ENCODE measurements at regions not wholly inside any gene's neighbourhood (a gene's known extent, or its start where the extent isn't known, plus 50 kb on each side); places are given as distances from the start of the nearest gene placed in this dataset.
"Not testable (repeated sequence)": the region's sequence is repeated elsewhere in the genome, so short reads cannot be mapped to it uniquely, and the experiment has no call there.

DNA sequence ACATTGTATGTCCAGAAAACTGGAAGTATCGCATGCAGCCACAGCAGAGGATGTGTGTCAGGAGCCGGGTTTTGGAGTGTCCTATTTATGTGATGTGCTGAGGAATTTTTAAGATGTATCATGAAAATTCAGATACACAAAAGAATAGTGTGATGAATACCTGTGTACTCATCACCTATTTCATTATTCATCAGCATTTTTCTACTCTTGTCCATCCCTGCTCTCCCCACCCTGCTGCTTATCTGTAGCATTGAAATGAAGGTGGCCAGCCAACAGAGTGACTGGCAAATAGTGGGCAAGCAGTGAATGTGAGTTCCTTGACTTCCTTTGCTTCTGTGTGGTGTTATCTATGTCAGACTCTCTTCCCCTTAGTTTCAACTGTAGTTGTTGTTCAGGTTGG is 108.7 kb upstream of the NUTM2F start:
- H3K27ac Mint-ChIP-seq; H3K4me3 Mint-ChIP-seq; H3K9me3 Mint-ChIP-seq; ATAC-seq (ENCODE audit: low read depth in 2 of 2); H3K27me3 Mint-ChIP-seq; DNase-seq: not testable (repeated sequence)
- Mint-ChIP-seq H3K36me3 (peaks cover 4 to 14% of the 10 kb centered on the region in 2 donors), H3K4me1 (peaks cover 7 to 10% (median 9%) of the 10 kb centered on the region in 3 donors)

DNA sequence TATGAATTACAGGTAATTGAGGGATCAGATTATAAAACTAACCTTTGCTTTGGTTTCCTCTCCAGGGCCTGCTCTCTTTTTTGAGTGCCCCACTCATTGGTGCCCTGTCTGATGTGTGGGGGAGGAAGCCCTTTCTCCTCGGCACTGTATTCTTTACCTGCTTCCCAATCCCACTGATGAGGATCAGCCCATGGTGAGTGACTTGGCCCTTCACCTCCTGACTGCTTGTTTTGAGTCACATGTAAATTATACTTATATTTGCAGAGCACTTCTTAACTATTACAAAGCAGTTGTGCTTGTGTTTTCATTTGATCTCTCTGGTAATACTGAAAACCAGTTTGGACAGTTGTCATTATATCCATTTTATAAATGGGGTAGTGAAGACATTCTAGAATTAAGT is 109.9 kb upstream of the NUTM2F start:
- DNase-seq; H3K4me3 Mint-ChIP-seq; ATAC-seq (ENCODE audit: low read depth in 2 of 2); H3K27me3 Mint-ChIP-seq; H3K9me3 Mint-ChIP-seq; H3K27ac Mint-ChIP-seq: not testable (repeated sequence)
- Mint-ChIP-seq H3K4me1 (peaks cover 7 to 10% (median 9%) of the 10 kb centered on the region in 3 donors), H3K36me3 (peaks cover 5 to 19% of the 10 kb centered on the region in 2 donors)

DNA sequence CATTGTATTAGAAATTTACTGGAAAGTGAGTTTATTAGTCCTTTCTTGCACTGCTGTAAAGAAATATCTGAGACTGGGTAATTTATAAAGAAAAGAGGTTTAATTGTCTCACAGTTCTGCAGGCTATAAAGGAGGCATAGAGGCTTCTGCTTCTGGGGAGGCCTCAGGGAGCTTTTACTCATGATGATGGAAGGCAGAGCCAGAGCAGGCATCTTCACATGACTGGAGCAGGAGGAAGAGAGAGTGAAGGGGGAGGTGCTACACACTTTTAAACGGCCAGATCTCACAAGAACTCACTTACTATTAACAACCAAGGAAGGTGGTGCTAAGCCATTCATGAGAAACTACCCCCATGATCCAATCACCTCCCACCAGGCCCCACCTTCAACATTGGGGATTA is 112.7 kb upstream of the NUTM2F start:
- not testable (repeated sequence) for H3K4me1 Mint-ChIP-seq; DNase-seq; H3K9me3 Mint-ChIP-seq; ATAC-seq (ENCODE audit: low read depth in 2 of 2); H3K27me3 Mint-ChIP-seq; H3K4me3 Mint-ChIP-seq
- Mint-ChIP-seq H3K27ac (peak overlapping the region in 2 of 6 donors; percentile 34 to 56), H3K36me3 (peaks cover 11 to 20% of the 10 kb centered on the region in 2 donors)

DNA sequence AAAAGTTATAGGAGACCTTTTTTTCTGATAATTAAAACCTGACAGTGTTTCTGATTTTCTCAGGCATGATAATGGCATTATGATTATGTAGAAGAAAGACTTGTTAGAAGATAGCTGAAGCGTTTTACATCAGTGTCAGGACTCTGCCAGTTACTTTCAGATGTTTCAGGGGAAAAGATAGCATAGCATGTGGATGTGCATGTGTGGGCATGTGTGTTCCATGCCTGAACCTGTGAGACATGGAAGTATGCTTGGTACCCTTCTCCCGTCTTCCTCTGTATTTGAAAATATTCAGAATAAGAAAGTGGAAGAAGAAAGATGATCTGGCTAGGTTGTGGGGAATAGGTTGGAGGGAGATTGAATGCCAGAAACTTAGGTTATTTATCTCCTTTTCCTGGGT is 113.1 kb upstream of the PCAT7 start:
- Mint-ChIP-seq H3K4me3 (no peak overlapping the region), H3K4me1 (no peaks in the 10 kb centered on the region), H3K9me3 (no peaks in the 10 kb centered on the region), H3K27me3 (no peaks in the 10 kb centered on the region), H3K36me3 (peaks cover 11 to 26% of the 10 kb centered on the region in 2 donors), H3K27ac (no peak overlapping the region)
- ATAC-seq (ENCODE audit: low read depth in 2 of 2) (no peak), DNase-seq (no peak)

DNA sequence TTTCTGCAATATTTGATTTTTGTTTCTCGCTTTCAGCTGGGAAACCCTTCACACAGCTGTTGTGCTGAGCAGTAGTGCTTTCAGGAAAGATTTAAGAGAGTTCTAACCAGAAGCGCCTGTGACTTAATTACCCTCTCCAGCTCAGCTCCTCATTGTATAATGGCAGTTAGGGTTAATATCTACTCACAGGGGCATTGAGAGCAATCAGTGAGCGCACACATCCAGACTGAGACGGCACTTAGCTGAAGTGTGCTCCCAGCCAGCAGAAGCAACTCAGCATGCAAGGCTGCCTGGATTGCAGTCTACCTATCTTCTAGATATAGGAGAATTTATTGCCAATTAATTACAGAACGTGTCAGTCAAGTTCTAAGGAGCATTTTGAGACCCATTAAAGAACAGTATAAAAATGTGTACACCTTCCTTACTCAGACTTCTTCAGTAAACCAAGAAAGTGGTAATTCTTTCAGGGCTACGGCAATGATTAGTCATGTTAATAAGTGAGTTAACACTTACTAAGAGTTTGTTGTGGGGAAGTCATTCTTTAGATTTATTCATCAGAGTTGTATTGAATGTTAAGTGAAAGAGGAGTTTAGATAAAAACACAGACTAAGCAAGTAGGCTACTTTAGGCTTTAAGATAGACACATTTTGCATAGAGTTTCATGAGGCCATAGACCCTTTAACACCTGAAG is 111.7 kb upstream of the PCAT7 start:
- ATAC-seq (ENCODE audit: low read depth in 2 of 2), result no peak
- peaks cover 16 to 34% of the 10 kb centered on the region in 2 donors for H3K36me3 Mint-ChIP-seq

DNA sequence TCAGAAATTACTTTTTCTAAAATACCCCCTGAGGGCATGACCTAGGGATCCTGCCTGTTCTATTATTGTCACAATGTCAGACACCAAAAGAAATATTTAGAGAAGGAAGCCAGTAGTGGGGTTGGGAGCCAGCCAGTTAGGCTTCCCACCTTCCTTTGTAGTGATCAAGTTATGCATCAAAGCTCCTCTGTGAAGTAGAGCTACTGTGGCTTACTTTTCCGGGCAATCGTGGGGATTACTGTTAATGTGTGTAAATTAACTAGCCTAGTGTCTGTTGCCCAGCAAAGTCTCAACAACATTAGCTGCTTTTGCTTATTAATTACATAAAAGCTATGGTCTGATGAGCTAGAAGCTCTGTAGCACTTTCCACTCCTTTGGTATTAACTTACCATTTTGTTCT is 109.0 kb upstream of the PCAT7 start:
- Mint-ChIP-seq H3K9me3 (no peaks in the 10 kb centered on the region), H3K27ac (peak overlapping the region in 1 of 6 donors; percentile 56), H3K36me3 (peaks cover 23 to 41% of the 10 kb centered on the region in 2 donors), H3K4me3 (no peak overlapping the region), H3K27me3 (no peaks in the 10 kb centered on the region), H3K4me1 (no peaks in the 10 kb centered on the region)
- DNase-seq (no peak), ATAC-seq (ENCODE audit: low read depth in 2 of 2) (no peak)

More for the DNA sequence above, 111.7 kb upstream of the PCAT7 start:
- Mint-ChIP-seq H3K4me3 (no peak overlapping the region), H3K9me3 (no peaks in the 10 kb centered on the region), H3K4me1 (no peaks in the 10 kb centered on the region), H3K27ac (peak overlapping the region in 1 of 6 donors; percentile 28), H3K27me3 (no peaks in the 10 kb centered on the region)
- DNase-seq, result no peak

DNA sequence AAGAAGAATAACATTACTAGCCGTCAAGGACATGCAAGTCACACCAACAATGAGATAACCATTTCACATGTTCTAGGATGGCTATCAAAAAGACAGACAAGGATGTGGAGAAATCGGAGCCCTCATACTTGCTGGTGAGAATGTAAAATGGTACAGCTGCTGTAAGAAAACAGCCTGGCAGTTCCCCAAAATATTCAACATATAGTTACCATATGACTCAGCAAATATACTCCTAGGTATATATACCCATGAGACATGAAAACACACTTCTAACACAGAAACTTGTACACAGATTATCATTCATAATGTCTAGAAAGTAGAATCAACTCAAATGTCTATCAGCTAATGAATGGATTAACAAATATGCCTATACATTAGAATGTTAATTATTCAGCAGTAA is 105.4 kb upstream of the PCAT7 start:
- DNase-seq (no peak), ATAC-seq (ENCODE audit: low read depth in 2 of 2) (no peak)
- Mint-ChIP-seq H3K4me1 (no peaks in the 10 kb centered on the region), H3K36me3 (peaks cover 23 to 24% of the 10 kb centered on the region in 2 donors), H3K9me3 (no peaks in the 10 kb centered on the region), H3K27ac (no peak overlapping the region), H3K4me3 (no peak overlapping the region), H3K27me3 (no peaks in the 10 kb centered on the region)

DNA sequence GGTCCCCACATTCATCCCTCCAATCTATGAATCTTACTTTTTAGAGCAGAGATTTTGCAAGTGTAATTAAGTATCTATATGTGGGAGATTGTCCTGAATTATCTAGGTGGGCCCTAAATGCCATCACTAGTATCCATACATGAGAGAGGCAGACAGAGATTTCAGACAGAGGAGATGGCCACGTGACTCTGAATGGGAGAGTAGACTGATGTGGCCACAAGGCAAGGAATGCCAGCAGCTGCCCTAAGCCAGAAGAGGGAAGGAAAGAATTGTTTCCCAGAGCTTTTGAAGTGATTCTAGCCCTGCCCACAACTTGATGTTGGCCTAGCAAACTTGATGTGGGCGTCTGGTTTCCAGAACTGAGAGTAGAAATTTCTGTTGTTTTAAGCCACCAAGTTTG is 90.1 kb upstream of the PCAT7 start:
- Mint-ChIP-seq H3K36me3 (peaks cover 41 to 44% of the 10 kb centered on the region in 2 donors), H3K27me3 (no peaks in the 10 kb centered on the region), H3K4me1 (no peaks in the 10 kb centered on the region), H3K9me3 (peaks cover 12 to 57% (median 42%) of the 10 kb centered on the region in 7 donors), H3K27ac (no peak overlapping the region), H3K4me3 (no peak overlapping the region)
- DNase-seq, result no peak
- ATAC-seq (ENCODE audit: low read depth in 2 of 2), result no peak

DNA sequence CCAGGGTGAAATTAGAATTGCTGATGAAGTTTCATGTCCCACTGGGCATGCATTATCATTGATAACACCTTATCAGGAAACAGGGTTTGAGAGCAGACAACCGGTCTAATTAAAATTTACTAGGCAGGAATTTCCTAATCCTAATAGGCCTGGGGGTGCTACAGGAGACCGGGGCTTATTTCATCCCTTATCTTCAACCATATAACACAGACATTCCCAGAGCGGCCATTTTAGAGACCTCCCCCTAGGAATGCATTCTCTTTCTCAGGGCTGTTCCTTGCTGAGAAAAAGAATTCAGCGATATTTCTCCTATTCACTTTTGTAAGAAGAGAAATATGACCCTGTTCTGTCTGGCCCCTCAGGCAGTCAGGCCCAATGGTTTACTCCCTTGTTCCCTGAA is 82.8 kb upstream of the PCAT7 start:
- not testable (repeated sequence) for H3K27me3 Mint-ChIP-seq; H3K36me3 Mint-ChIP-seq; H3K4me1 Mint-ChIP-seq; H3K4me3 Mint-ChIP-seq; ATAC-seq (ENCODE audit: low read depth in 2 of 2); DNase-seq; H3K27ac Mint-ChIP-seq
- peaks cover 3 to 45% (median 28%) of the 10 kb centered on the region in 7 donors for H3K9me3 Mint-ChIP-seq

DNA sequence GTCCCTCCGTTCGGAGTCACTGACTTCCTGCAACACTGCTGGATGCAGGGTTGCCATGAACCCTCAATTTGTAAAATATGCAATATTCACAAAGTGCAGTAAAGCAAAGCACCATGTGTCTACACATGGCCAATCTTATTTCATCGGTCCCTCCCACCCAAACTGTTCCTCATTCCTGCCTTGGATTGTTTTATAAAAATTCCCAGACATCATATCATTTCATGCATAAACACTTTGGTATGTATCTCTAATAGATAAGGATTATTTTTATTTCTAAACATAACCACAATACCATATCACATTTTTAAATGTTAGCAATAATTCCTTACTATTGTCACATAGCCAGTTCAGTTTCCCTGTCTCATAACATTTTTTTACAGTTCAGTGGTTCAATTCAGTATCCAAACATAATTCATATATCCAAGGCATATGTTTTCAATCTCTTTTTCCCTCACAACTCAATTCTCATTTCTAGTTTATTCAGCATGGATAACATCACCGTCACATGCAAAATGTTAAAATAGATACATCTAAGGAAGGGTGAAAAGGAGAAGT is 82.0 kb upstream of the PCAT7 start:
- Mint-ChIP-seq H3K27ac (no peak overlapping the region), H3K4me3 (no peak overlapping the region), H3K9me3 (peaks cover 3 to 37% (median 25%) of the 10 kb centered on the region in 7 donors), H3K4me1 (no peaks in the 10 kb centered on the region), H3K36me3 (peaks cover 0 to 7% of the 10 kb centered on the region in 2 donors), H3K27me3 (peaks cover 0 to 9% (median 0%) of the 10 kb centered on the region in 3 donors)
- no peak for ATAC-seq (ENCODE audit: low read depth in 2 of 2)
- DNase-seq, result no peak

DNA sequence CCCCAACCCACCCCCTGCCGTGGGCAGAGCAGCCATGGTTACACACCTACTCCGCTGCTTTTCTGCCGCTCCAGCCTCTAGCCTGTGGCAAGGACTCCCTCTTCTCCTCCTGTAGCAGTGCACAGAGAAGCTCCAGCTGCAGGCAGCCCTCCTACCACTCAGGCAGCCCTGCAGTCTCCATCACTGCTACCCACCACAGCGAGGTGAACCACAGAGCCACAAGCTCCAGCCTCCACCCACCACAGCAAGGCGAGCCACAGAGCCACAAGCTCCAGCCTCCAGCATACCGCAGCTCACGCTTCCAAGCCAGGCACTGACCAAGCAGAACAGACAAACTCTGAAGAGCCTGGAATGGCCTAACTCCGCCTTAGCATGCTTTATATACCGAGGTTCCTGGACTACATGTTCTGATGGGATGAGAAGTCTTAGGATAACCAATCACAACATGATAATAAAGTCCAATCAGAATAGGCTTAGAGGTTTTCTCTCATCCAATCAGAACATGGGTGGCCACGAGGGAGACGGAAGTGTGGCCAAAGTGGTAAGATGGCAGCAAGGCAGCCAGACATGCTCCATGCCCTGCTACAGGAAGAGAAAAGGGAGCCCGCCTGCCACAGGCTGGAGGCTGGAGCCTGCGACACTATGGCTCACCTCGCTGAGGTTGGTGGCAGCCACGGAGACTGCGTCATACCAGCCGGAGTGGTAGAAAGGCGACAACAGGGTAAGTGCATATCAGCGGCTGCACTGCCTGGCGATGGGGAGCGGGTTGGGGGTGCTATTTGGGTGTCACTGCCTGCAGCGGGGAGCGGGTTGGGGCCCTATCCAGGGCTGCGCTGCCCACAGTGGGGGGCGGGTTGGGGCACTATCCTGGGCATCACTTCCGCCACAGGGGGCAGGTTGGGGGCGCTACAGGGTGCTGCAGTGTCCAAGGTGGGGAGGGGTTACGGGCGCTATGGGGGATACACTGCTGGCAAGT is 75.8 kb upstream of the PCAT7 start:
- Mint-ChIP-seq H3K4me1 (peaks cover 0 to 4% (median 0%) of the 10 kb centered on the region in 3 donors), H3K9me3 (peaks cover 0 to 5% (median 0%) of the 10 kb centered on the region in 7 donors), H3K27me3 (peaks cover 0 to 14% (median 0%) of the 10 kb centered on the region in 3 donors), H3K27ac (peak overlapping the region in 1 of 6 donors; percentile 11), H3K4me3 (no peak overlapping the region), H3K36me3 (no peaks in the 10 kb centered on the region)
- ATAC-seq (ENCODE audit: low read depth in 2 of 2), result no peak
- DNase-seq, result no peak

DNA sequence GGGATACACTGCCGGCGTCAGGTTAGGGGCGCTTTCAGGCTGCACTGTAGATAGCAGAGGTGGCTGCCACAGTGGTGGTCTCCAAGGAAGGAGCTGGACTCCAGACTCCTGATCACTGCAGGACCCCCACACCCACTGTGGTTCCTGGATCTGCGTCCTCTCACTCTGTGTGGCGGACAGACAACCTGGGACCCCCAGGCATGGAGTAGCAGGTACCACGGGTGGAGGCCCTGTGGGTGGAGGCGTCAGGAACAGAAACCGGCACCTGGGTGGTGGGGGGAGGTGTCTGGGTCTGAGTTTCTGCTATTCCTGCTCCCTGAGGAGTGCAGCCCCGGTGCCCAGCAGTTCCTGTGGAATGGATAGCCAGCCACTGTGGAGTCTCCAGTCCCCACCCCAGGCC is 75.1 kb upstream of the PCAT7 start:
- ATAC-seq (ENCODE audit: low read depth in 2 of 2), result no peak
- H3K27ac Mint-ChIP-seq, result no peak overlapping the region
- no peaks in the 10 kb centered on the region for H3K36me3 Mint-ChIP-seq
- no peak for DNase-seq
- peaks cover 0 to 14% (median 0%) of the 10 kb centered on the region in 3 donors for H3K27me3 Mint-ChIP-seq
- no peak overlapping the region for H3K4me3 Mint-ChIP-seq
- H3K9me3 Mint-ChIP-seq, result peaks cover 0 to 5% (median 0%) of the 10 kb centered on the region in 7 donors
- peaks cover 0 to 4% (median 0%) of the 10 kb centered on the region in 3 donors for H3K4me1 Mint-ChIP-seq

DNA sequence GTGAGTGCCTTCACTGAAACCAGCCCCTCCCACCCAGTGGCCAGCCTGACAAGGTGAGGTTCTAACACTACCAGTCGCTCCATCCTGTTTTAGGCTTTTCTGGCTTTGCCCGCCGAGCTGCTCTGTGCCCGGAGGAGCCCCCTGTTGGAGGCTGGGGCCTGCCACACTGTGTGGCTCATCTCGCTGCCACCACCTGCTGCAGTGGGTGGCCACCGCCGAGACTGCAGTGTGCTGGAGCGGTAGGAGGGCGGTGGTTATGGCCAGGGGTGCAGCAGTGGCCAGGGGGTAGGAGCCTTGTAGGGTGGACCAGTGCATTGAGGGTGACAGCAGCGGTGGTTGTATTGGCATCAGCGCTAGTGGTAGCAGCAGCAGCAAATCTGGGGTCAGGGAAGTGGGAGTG is 74.7 kb upstream of the PCAT7 start:
- Mint-ChIP-seq H3K4me1 (peaks cover 0 to 4% (median 0%) of the 10 kb centered on the region in 3 donors), H3K4me3 (no peak overlapping the region), H3K9me3 (peaks cover 0 to 5% (median 0%) of the 10 kb centered on the region in 7 donors), H3K27me3 (peaks cover 0 to 14% (median 1%) of the 10 kb centered on the region in 3 donors), H3K36me3 (no peaks in the 10 kb centered on the region), H3K27ac (no peak overlapping the region)
- DNase-seq, result no peak
- no peak for ATAC-seq (ENCODE audit: low read depth in 2 of 2)

Measured in naive B cell (primary cell).